ENCODE measurements at regions not wholly inside any gene's neighbourhood (a gene's known extent, or its start where the extent isn't known, plus 50 kb on each side); places are given as distances from the start of the nearest gene placed in this dataset.

DNA sequence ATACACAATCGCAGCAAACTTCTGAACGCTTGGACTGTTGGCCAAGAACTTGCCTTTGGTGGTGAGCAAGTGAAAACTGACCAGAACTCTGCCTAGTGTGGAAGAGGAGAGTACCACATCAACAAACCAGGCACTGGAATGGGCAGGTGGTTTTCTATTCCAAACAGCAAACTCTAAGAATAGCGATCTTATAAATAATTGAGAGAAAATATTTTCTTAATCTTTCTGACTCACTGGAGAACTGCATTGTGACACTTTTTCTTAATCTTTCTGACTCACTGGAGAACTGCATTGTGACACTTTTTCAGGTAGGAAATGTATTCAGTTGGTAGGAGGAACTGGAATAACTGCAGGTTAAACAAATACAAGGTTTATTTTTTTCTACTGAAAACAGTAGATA lies 57.0 kb upstream of the SORBS2 start:
- Histone ChIP-seq H3K27me3 (no peaks in the 10 kb centered on the region), H3K36me3 (no peaks in the 10 kb centered on the region), H3K4me3 (no peak overlapping the region), H3K4me1 (peaks cover 4 to 42% (median 23%) of the 10 kb centered on the region in 4 donors), H3K9me3 (no peaks in the 10 kb centered on the region), H3K27ac (peak overlapping the region in 3 of 5 donors; percentile 40 to 60 (median 44))
- TF ChIP-seq EP300 (IDR thresholded peaks at IDR 0.05): no peak
- WGBS, 5 donors: 66 to 76% (median 72%) methylated on average over 3 of the region's 3 CpGs
- intact Hi-C loops (cut with DNase I; ENCODE audit: low total_unique reads): no loop called here
- no peak for DNase-seq

DNA sequence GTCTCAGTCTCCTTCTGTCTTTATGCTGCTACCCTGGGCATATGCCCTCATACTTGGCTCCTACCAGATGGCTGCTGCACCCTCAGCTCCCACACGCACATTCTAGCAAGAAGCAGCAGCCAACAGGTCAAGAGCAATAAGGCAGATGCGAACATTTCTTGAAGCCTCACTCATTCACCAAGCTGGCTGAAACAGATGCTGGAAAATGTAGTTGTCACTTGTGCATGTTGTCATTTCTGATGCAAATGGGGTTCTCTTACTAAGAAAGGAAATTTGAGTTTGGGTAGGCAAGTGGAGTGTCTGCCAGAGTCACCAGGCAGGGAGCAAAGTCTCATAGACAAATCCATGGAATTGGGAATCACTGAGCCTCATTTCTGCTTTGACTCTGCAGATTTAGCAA lies 57.4 kb upstream of the SORBS2 start:
- intact Hi-C loops (cut with DNase I; ENCODE audit: low total_unique reads): no loop called here
- Histone ChIP-seq H3K27ac (peak overlapping the region in 3 of 5 donors; percentile 40 to 60 (median 44)), H3K27me3 (no peaks in the 10 kb centered on the region), H3K9me3 (no peaks in the 10 kb centered on the region), H3K4me1 (peaks cover 4 to 37% (median 22%) of the 10 kb centered on the region in 4 donors), H3K4me3 (no peak overlapping the region), H3K36me3 (no peaks in the 10 kb centered on the region)
- no peak for DNase-seq
- TF ChIP-seq, protein P1, sequence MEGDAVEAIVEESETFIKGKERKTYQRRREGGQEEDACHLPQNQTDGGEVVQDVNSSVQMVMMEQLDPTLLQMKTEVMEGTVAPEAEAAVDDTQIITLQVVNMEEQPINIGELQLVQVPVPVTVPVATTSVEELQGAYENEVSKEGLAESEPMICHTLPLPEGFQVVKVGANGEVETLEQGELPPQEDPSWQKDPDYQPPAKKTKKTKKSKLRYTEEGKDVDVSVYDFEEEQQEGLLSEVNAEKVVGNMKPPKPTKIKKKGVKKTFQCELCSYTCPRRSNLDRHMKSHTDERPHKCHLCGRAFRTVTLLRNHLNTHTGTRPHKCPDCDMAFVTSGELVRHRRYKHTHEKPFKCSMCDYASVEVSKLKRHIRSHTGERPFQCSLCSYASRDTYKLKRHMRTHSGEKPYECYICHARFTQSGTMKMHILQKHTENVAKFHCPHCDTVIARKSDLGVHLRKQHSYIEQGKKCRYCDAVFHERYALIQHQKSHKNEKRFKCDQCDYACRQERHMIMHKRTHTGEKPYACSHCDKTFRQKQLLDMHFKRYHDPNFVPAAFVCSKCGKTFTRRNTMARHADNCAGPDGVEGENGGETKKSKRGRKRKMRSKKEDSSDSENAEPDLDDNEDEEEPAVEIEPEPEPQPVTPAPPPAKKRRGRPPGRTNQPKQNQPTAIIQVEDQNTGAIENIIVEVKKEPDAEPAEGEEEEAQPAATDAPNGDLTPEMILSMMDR (IDR thresholded peaks at IDR 0.05): no peak
- 57 to 78% (median 75%) methylated on average over 2 of the region's 2 CpGs for WGBS, 5 donors

DNA sequence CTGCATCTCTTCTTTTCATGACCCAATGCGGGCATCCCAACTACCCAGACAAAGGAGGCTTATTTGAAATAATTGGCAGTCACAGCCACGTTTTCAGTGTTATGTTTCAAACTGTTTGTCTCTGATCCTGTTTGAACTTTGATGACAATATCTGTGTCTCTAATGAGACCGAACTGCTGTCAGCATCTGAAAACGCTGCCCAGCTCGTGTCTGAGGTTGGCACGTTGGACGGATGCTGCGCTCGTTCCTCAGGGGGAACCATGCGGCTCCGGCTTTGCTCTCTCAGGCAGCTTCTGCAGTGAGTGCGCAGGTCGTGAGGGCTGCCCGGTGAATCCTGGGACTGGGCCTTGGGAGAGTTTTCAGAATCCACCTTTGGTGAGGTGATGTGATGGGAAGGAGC lies 58.4 kb upstream of the SORBS2 start:
- intact Hi-C loops (cut with DNase I; ENCODE audit: low total_unique reads): no loop called here
- Histone ChIP-seq H3K27ac (no peak overlapping the region), H3K4me3 (no peak overlapping the region), H3K9me3 (no peaks in the 10 kb centered on the region), H3K4me1 (peaks cover 4 to 31% (median 16%) of the 10 kb centered on the region in 4 donors), H3K36me3 (no peaks in the 10 kb centered on the region), H3K27me3 (no peaks in the 10 kb centered on the region)
- no peak for DNase-seq
- TF ChIP-seq POLR2AphosphoS5 (IDR thresholded peaks at IDR 0.05): no peak
- TF ChIP-seq POLR2A (IDR thresholded peaks at IDR 0.05): no peak
- TF ChIP-seq, protein P1 (IDR thresholded peaks at IDR 0.05): no peak
- TF ChIP-seq EP300 (IDR thresholded peaks at IDR 0.05): no peak
- 87 to 90% (median 88%) methylated on average over 13 to 14 of the region's 14 CpGs for WGBS, 5 donors

DNA sequence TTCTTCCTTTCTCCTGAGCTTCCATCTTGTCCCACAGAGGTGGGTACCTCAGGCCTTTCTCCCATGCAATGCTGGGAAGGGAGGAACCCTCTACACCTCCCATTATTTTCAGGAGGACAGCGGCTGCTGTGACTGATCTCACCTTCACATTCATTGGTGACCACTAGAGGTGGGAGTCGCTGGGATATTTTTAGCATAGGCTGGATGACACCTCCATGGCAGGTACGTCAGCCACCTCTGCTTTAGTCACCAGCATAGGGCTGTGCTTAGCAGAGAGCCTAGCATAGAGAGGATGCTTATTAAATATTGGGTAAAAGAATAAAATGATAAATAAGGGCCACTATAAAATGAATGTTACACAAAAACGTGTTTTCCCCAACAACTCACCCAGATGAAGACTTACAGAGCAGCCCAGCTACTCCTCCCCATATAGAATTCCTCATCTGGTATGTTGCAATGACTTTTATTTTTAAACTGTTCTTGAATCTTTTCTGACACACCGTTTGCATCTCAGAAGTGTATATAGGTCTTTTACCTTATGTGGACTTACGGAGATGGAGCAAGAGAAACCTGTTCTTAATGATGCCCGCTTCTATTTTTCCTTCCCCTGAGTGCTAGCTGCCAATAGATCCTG lies 60.9 kb upstream of the SORBS2 start:
- no peak for DNase-seq
- no peaks in the 10 kb centered on the region for H3K9me3 ChIP-seq
- H3K27me3 ChIP-seq: no peaks in the 10 kb centered on the region
- WGBS, 5 donors: 86 to 89% (median 88%) methylated on average over 7 of the region's 7 CpGs
- no peaks in the 10 kb centered on the region for H3K36me3 ChIP-seq
- no peak for TF ChIP-seq POLR2A (IDR thresholded peaks at IDR 0.05)
- TF ChIP-seq POLR2AphosphoS5 (IDR thresholded peaks at IDR 0.05): no peak
- TF ChIP-seq, protein P1 (IDR thresholded peaks at IDR 0.05): no peak
- TF ChIP-seq EP300 (IDR thresholded peaks at IDR 0.05): no peak
- H3K4me1 ChIP-seq: peaks cover 0 to 20% (median 5%) of the 10 kb centered on the region in 4 donors
- no peak overlapping the region for H3K4me3 ChIP-seq
- intact Hi-C loops (cut with DNase I; ENCODE audit: low total_unique reads): no loop called here
- no peak overlapping the region for H3K27ac ChIP-seq

DNA sequence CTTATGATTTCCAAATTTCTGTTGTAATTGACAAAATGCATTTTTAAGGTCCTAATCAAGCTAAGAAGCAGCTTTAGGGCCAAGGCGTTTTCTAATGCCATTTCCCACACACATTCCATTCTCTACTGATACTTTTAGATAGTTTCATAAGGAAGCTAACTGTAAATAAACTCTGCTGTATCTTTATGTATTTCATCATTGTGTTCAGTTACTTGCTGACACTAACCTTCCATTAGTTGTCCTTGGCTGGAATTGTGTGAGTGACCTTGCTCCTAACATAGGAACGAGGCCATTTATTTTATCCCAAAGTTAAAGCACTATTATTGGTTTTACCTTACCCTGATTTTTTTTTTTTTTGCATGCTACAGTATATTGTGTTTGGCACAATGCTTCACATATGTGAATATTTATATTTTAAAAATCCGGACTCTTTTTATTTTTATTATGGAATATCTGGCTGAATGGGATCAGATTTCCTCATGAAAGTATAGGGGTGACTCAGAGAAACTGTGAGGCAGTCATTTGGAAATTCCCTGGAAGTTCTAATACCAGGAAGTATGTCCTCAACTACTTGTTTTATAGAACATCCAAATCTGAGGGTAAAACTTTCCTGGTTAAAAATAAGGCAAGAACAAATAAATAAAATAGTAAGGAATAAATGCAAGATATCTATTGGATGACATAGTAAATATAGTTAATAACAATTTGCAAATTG lies 62.7 kb upstream of the SORBS2 start:
- no peaks in the 10 kb centered on the region for H3K27me3 ChIP-seq
- DNase-seq: no peak
- H3K4me3 ChIP-seq: no peak overlapping the region
- peaks cover 0 to 7% (median 0%) of the 10 kb centered on the region in 4 donors for H3K4me1 ChIP-seq
- no peaks in the 10 kb centered on the region for H3K9me3 ChIP-seq
- 55 to 69% (median 59%) methylated on average over 3 of the region's 3 CpGs for WGBS, 5 donors
- no peak overlapping the region for H3K27ac ChIP-seq
- TF ChIP-seq POLR2AphosphoS5 (IDR thresholded peaks at IDR 0.05) (no peak), EP300 (IDR thresholded peaks at IDR 0.05) (no peak), POLR2A (IDR thresholded peaks at IDR 0.05) (no peak)
- TF ChIP-seq, protein P1 (IDR thresholded peaks at IDR 0.05): no peak
- intact Hi-C loops (cut with DNase I; ENCODE audit: low total_unique reads): no loop called here
- H3K36me3 ChIP-seq: no peaks in the 10 kb centered on the region
